HepG2 (cell line): ENCODE measurements at regions not wholly inside any gene's neighbourhood (a gene's known extent, or its start where the extent isn't known, plus 50 kb on each side); places are given as distances from the start of the nearest gene placed in this dataset.

Experiments used
- ATAC-seq: fragments of 200-7000 bp; cut with Tn5 transposase; 3 replicates; pipeline ENCODE4 v1.9.1; 2020; ENCODE audit warnings: mild to moderate bottlenecking, moderate library complexity
- BruUV-seq: library from RNA; stranded (reverse); fragments of 400-500 nt; replicated peaks from 2 replicates; lab custom pipeline; 2021; lab: Mats Ljungman, UMichigan
- CTCF ChIA-PET: fragments of 300-600 bp; formaldehyde crosslinking; extraction: SDS; loops from one replicate; lab custom pipeline; 2021; ENCODE audit warnings: low total read pairs, inconsistent platforms, low intra/inter-chr PET ratio; lab: Yijun Ruan, JAX
- POLR2A ChIA-PET: fragments of 350-600 bp; sonication (Branson Sonifier 250); formaldehyde crosslinking; loops from one replicate; lab custom pipeline; 2020; ENCODE audit warnings: antibody characterized with exemption, inconsistent platforms; lab: Yijun Ruan, JAX
- DNase-seq: peaks from one replicate; pipeline ENCODE4 v3.0.0-alpha.2; 2015; ENCODE audit warnings: low spot score
- FAIRE-seq: peaks from 3 replicates; lab custom pipeline; 2011; peaks lifted over from hg19 to GRCh38; lab: Jason Lieb, UNC
- H2AFZ ChIP-seq: one replicate; pipeline ENCODE4 v1.6.1; 2011; ENCODE audit warnings: low read length, inconsistent platforms
- H3K27ac ChIP-seq: fragments of 300-600 bp; 3 replicates; pipeline ENCODE4 v1.8.0; 2011; ENCODE audit warnings: mixed run types, mild to moderate bottlenecking, mixed read lengths, low read length, inconsistent platforms; ENCODE audit not compliant: insufficient read depth; ENCODE audit errors: extremely low read length
- H3K27me3 ChIP-seq, 2 experiments: fragments of 200-600 bp in 1 of 2; 2 replicates in 1 of 2; 3 replicates in 1 of 2; pipeline versions ENCODE4 v1.6.0 to v1.8.0; 2011; ENCODE audit warnings: low read length in 2 of 2, mild to moderate bottlenecking in 2 of 2, moderate library complexity in 2 of 2, inconsistent platforms in 1 of 2; ENCODE audit not compliant: insufficient read depth in 2 of 2, control insufficient read depth in 1 of 2
- H3K36me3 ChIP-seq, 2 experiments: fragments of 200-600 bp in 1 of 2; replicated peaks in 1 of 2; 2 replicates in 1 of 2; 3 replicates in 1 of 2; pipeline versions ENCODE4 v1.5.1 to v1.8.0; 2011; ENCODE audit warnings: low read length in 2 of 2, inconsistent platforms in 1 of 2; ENCODE audit not compliant: insufficient read depth in 2 of 2, control insufficient read depth in 1 of 2
- H3K4me1 ChIP-seq: 2 replicates; pipeline ENCODE4 v1.5.1; 2012; ENCODE audit warnings: low read length, inconsistent platforms; ENCODE audit not compliant: insufficient read depth
- H3K4me2 ChIP-seq: 2 replicates; pipeline ENCODE4 v1.6.0; 2011; ENCODE audit warnings: low read depth, low read length, inconsistent platforms
- H3K4me3 ChIP-seq, 3 experiments: fragments of 200-600 bp in 1 of 3; sonication (generic), shearing (Covaris generic) in 1 of 3; replicated peaks in 1 of 3; 2 replicates each; pipeline ENCODE4 v1.5.1; 2011 to 2016; ENCODE audit warnings: low read length in 3 of 3, inconsistent platforms in 2 of 3, low read depth in 2 of 3, mild to moderate bottlenecking in 2 of 3, control low read depth in 1 of 3, mixed read lengths in 1 of 3; ENCODE audit not compliant: insufficient read depth in 1 of 3
- H3K79me2 ChIP-seq: one replicate; pipeline ENCODE4 v1.6.1; 2011; ENCODE audit warnings: low read length, inconsistent platforms; ENCODE audit not compliant: insufficient read depth
- H3K9ac ChIP-seq: 2 replicates; pipeline ENCODE4 v1.6.0; 2011; ENCODE audit warnings: mild to moderate bottlenecking, low read depth, low read length, inconsistent platforms; ENCODE audit not compliant: insufficient read depth
- H3K9me3 ChIP-seq: 2 replicates; pipeline ENCODE4 v1.5.1; 2012; ENCODE audit warnings: mild to moderate bottlenecking, low read length
- H4K20me1 ChIP-seq: 2 replicates; pipeline ENCODE4 v1.6.0; 2011; ENCODE audit warnings: inconsistent platforms, mild to moderate bottlenecking, low read length, moderate library complexity; ENCODE audit not compliant: insufficient read depth
- ARNT2 ChIP-seq: sonication (generic); formaldehyde crosslinking; IDR thresholded peaks from 2 replicates; pipeline ENCODE4 v1.8.0; 2022; ENCODE audit warnings: mild to moderate bottlenecking, low read depth, missing genetic modification reagents, moderate library complexity
- CC2D1A ChIP-seq: sonication (generic); formaldehyde crosslinking; IDR thresholded peaks from 2 replicates; pipeline ENCODE4 v1.8.1; 2023; ENCODE audit warnings: mild to moderate bottlenecking, missing genetic modification reagents
- FOXA1 ChIP-seq, 2 experiments: fragments of 450-650 bp in 1 of 2; sonication (generic) in 1 of 2; formaldehyde crosslinking in 1 of 2; IDR thresholded peaks; 2 replicates each; pipeline versions ENCODE4 v1.4.0 to v1.6.1; 2016 to 2020; ENCODE audit warnings: missing genetic modification reagents in 1 of 2
- HIVEP1 ChIP-seq: sonication (generic); formaldehyde crosslinking; IDR thresholded peaks from 2 replicates; pipeline ENCODE4 v1.4.0; 2020; ENCODE audit warnings: mild to moderate bottlenecking, missing genetic modification reagents
- HOXD1 ChIP-seq: sonication (generic); formaldehyde crosslinking; IDR thresholded peaks from 2 replicates; pipeline ENCODE4 v1.5.0; 2020; ENCODE audit warnings: missing genetic modification reagents
- ISX ChIP-seq: sonication (generic); formaldehyde crosslinking; conservative IDR thresholded peaks from 2 replicates; pipeline ENCODE4 v1.5.0; 2020; ENCODE audit warnings: missing genetic modification reagents
- JARID2 ChIP-seq: sonication (generic); formaldehyde crosslinking; IDR thresholded peaks from 2 replicates; pipeline ENCODE4 v1.8.1; 2023; ENCODE audit warnings: missing genetic modification reagents, inconsistent platforms; ENCODE audit not compliant: insufficient replicate concordance
- MNT ChIP-seq: fragments of 450-650 bp; IDR thresholded peaks from 2 replicates; pipeline ENCODE4 v1.6.1; 2016
- NFE2L1 ChIP-seq: sonication (generic); formaldehyde crosslinking; IDR thresholded peaks from 2 replicates; pipeline ENCODE4 v1.4.0; 2020; ENCODE audit warnings: missing genetic modification reagents, mild to moderate bottlenecking, borderline replicate concordance
- NFYB ChIP-seq: sonication (generic); formaldehyde crosslinking; IDR thresholded peaks from 2 replicates; pipeline ENCODE4 v1.4.0; 2020; ENCODE audit warnings: missing genetic modification reagents
- TARDBP ChIP-seq: sonication (generic); formaldehyde crosslinking; IDR thresholded peaks from 2 replicates; pipeline ENCODE4 v1.8.0; 2022; ENCODE audit warnings: mild to moderate bottlenecking, missing genetic modification reagents
- TBL1XR1 ChIP-seq: fragments of 150-350 bp; IDR thresholded peaks from 2 replicates; pipeline ENCODE4 v1.6.1; 2014; ENCODE audit warnings: borderline replicate concordance, low read length; ENCODE audit not compliant: partially characterized antibody
- THYN1 ChIP-seq: sonication (generic); formaldehyde crosslinking; IDR thresholded peaks from 2 replicates; pipeline ENCODE4 v1.8.1; 2023; ENCODE audit warnings: low read depth, mild to moderate bottlenecking, moderate library complexity, missing genetic modification reagents, borderline replicate concordance
- TP53 ChIP-seq: sonication (generic); formaldehyde crosslinking; conservative IDR thresholded peaks from 2 replicates; pipeline ENCODE4 v1.4.0; 2020; ENCODE audit warnings: missing genetic modification reagents
- ZNF784 ChIP-seq: sonication (generic); formaldehyde crosslinking; IDR thresholded peaks from 2 replicates; pipeline ENCODE4 v1.5.1; 2020; ENCODE audit warnings: missing genetic modification reagents, mild to moderate bottlenecking, borderline replicate concordance
- ZXDC ChIP-seq: sonication (generic); formaldehyde crosslinking; IDR thresholded peaks from 2 replicates; pipeline ENCODE4 v1.5.0; 2020; ENCODE audit warnings: mild to moderate bottlenecking, missing genetic modification reagents
- in situ Hi-C: cut with HindIII; loops from 2 replicates; pipeline ENCODE4 v1.10.0; 2017; ENCODE audit warnings: low pct_unique_long_range_greater_than_20kb; ENCODE audit not compliant: extremely low pct_ligation_motif_present
- intact Hi-C: fragments of 100-400 bp; cut with micrococcal nuclease; formaldehyde crosslinking; loops from one replicate; pipeline ENCODE4 v1.10.0; 2022; ENCODE audit not compliant: unreplicated experiment

GRCh38 chr3:21269882-21270281 is 481.1 kb downstream of the ZNF385D start:
- H3K9me3 ChIP-seq, result peaks cover 90% of the 10 kb centered on the region
- no peak overlapping the region for H3K4me2 ChIP-seq
- FAIRE-seq, result no peak
- H3K36me3 ChIP-seq, result no peaks in the 10 kb centered on the region
- in situ Hi-C loops (no loop called here), intact Hi-C loops (no loop called here)
- no peaks in the 10 kb centered on the region for H3K27me3 ChIP-seq
- POLR2A ChIA-PET, result no interaction called here
- no peak for ATAC-seq
- H3K4me1 ChIP-seq, result no peaks in the 10 kb centered on the region
- no peaks in the 10 kb centered on the region for H4K20me1 ChIP-seq
- H2AFZ ChIP-seq, result no peak overlapping the region
- no TSS peak for BruUV-seq
- no peaks in the 10 kb centered on the region for H3K79me2 ChIP-seq
- no peak overlapping the region for H3K4me3 ChIP-seq
- TF ChIP-seq ISX (no peak), MNT (no peak), TARDBP (CRISPR knock-in tag) (no peak), TBL1XR1 (no peak), THYN1 (CRISPR knock-in tag) (no peak), FOXA1 (IDR thresholded peaks at IDR 0.05) (no peak), FOXA1 (CRISPR knock-in tag; IDR thresholded peaks at IDR 0.05) (no peak), JARID2 (CRISPR knock-in tag) (no peak), TP53 (CRISPR knock-in tag) (no peak), NFYB (CRISPR knock-in tag) (no peak), HOXD1 (CRISPR knock-in tag) (no peak), CC2D1A (CRISPR knock-in tag) (no peak), NFE2L1 (CRISPR knock-in tag) (no peak), HIVEP1 (CRISPR knock-in tag) (no peak), ARNT2 (no peak), ZXDC (CRISPR knock-in tag) (no peak), ZNF784 (CRISPR knock-in tag) (no peak)
- TF ChIP-seq, all 625 proteins: peak for 0
- CTCF ChIA-PET, result no interaction called here
- Histone ChIP-seq H3K9ac (no peak overlapping the region), H3K27ac (no peak overlapping the region)
- DNase-seq, result no peak
